Kidney capillary endothelial cell (primary cell): ENCODE measurements at regions not wholly inside any gene's neighbourhood (a gene's known extent, or its start where the extent isn't known, plus 50 kb on each side); places are given as distances from the start of the nearest gene placed in this dataset.

ENCODE experiments used
- DNase-seq: peaks from one replicate; pipeline ENCODE4 v3.0.0-alpha.2; 2018; ENCODE audit warnings: low spot score

- DNase-seq = no peak
Observed at GRCh38 chr17:36661047-36661666, 59.8 kb downstream of the MRM1 start.

- no peak for DNase-seq
Observed at GRCh38 chr17:36661688-36662087, 60.3 kb downstream of the MRM1 start.

GRCh38 chr17:36665417-36665816, 64.0 kb downstream of the MRM1 start:
- no peak for DNase-seq

- DNase-seq = no peak
Observed at GRCh38 chr17:36667922-36668321, 66.5 kb downstream of the MRM1 start.

GRCh38 chr17:36668824-36669223, 67.4 kb downstream of the MRM1 start:
- no peak for DNase-seq

GRCh38 chr17:36671144-36671543, 69.8 kb downstream of the MRM1 start:
- DNase-seq = no peak

GRCh38 chr17:36672403-36672918, 71.1 kb downstream of the MRM1 start:
- DNase-seq = no peak

- no peak for DNase-seq
Observed at GRCh38 chr17:36673068-36673467, 71.7 kb downstream of the MRM1 start.

- no peak for DNase-seq
Observed at GRCh38 chr17:36673637-36674277, 72.4 kb downstream of the MRM1 start.

GRCh38 chr17:36674278-36674650, 72.9 kb downstream of the MRM1 start:
- no peak for DNase-seq

GRCh38 chr17:36675250-36675649, 73.9 kb downstream of the MRM1 start:
- no peak for DNase-seq

- no peak for DNase-seq
Observed at GRCh38 chr17:36675786-36676185, 74.4 kb downstream of the MRM1 start.

- no peak for DNase-seq
Observed at GRCh38 chr17:36679815-36680467, 78.6 kb downstream of the MRM1 start.

- DNase-seq = no peak
Observed at GRCh38 chr17:36680701-36681202, 79.4 kb downstream of the MRM1 start.

GRCh38 chr17:36682773-36683172, 81.4 kb downstream of the MRM1 start:
- DNase-seq = no peak

- DNase-seq = no peak
Observed at GRCh38 chr17:36683387-36683786, 82.0 kb downstream of the MRM1 start.

- DNase-seq = no peak
Observed at GRCh38 chr17:36684134-36684533, 82.8 kb downstream of the MRM1 start.

GRCh38 chr17:36686123-36686669, 84.8 kb downstream of the MRM1 start:
- no peak for DNase-seq

- no peak for DNase-seq
Observed at GRCh38 chr17:36687736-36688135, 86.4 kb downstream of the MRM1 start.

GRCh38 chr17:36689089-36689667, 87.8 kb downstream of the MRM1 start:
- no peak for DNase-seq

GRCh38 chr17:36690190-36690589, 88.8 kb downstream of the MRM1 start:
- no peak for DNase-seq

- DNase-seq = no peak
Observed at GRCh38 chr17:36691606-36692005, 90.2 kb downstream of the MRM1 start.

- DNase-seq = no peak
Observed at GRCh38 chr17:36695082-36695481, 93.7 kb downstream of the MRM1 start.
